ENCODE measurements at regions not wholly inside any gene's neighbourhood (a gene's known extent, or its start where the extent isn't known, plus 50 kb on each side); places are given as distances from the start of the nearest gene placed in this dataset.
A peak's percentile ranks its signal among the peaks of the same experiment; 100 is the strongest.

DNA sequence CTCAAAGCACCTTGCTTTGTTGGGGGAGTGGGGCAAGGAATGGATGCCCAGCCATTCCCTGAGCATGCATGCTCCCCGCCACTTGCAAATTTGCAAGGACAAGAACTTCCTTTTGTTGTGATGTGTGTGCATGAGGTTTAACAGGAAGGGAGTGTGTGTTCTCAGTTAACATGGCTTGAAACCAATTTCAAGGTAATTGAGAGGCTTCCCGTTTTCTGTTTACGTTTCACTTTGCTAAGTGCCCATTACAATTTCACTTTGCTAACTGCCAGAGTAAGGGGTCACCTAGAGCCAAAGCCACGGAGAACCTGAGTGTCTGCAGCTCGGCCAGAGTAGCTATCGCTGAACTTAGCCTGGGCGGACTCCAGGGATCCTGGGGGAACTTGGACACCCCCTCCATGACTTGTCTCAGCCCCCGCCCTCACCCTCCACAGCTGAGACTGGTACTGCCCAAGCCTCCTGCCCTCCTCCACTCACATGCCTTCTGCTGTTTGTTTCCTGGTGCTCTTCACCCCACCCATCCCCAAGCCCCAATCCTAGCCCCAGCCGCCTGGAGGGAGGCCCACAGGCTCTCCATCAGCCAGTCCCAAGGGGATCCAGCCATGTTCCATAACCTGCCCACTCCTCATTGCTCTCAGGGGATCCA, 53.6 kb upstream of the LAPTM4A start:
- Histone ChIP-seq H3K4me1 (no peaks in the 10 kb centered on the region), H3K27ac (no peak overlapping the region)
- intact Hi-C loops (cut with DNase I) = no loop called here

DNA sequence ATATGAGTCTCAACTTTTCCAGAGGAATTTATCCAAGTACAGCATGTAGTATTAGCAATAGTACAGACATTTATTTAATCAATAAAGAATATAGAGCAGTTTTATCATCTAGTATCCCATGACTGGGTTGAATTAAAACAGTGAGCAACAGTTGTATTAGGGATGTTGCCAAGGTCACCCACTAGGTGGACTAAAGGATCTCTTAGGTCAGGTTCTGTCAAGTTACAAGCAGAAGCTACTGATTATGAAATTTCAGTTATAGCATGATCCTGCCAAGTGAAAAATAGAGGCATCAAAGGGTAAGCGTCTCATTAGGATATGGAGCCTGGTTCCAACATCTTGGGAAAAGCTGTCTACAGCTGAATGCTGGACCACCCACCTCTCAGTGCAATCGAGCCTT, 52.1 kb upstream of the LAPTM4A start:
- intact Hi-C loops (cut with DNase I) = no loop called here
- H3K4me1 ChIP-seq = no peaks in the 10 kb centered on the region
- no peaks in the 10 kb centered on the region for H3K36me3 ChIP-seq
- no peak overlapping the region for H3K27ac ChIP-seq
- no peak overlapping the region for H3K4me3 ChIP-seq
- H3K9me3 ChIP-seq = peaks cover 3% of the 10 kb centered on the region
- no peaks in the 10 kb centered on the region for H3K27me3 ChIP-seq
- no peak for DNase-seq (ENCODE audit: extremely low spot score in 2 of 2)
- TF ChIP-seq POLR2AphosphoS5 (IDR thresholded peaks at IDR 0.05; ENCODE audit: insufficient read depth in 1 of 2, low read depth in 1 of 2) (peak in 1 of 2 donors; percentile 23), CTCF (IDR thresholded peaks at IDR 0.05) (no peak)

More for the DNA sequence above, 53.6 kb upstream of the LAPTM4A start:
- no peaks in the 10 kb centered on the region for H3K27me3 ChIP-seq
- H3K9me3 ChIP-seq = peaks cover 3% of the 10 kb centered on the region
- no peak overlapping the region for H3K4me3 ChIP-seq
- TF ChIP-seq POLR2A (IDR thresholded peaks at IDR 0.05) = no peak
- TF ChIP-seq POLR2AphosphoS5 (IDR thresholded peaks at IDR 0.05; ENCODE audit: insufficient read depth in 1 of 2, low read depth in 1 of 2) = no peak
- TF ChIP-seq CTCF (IDR thresholded peaks at IDR 0.05) = no peak
- DNase-seq (ENCODE audit: extremely low spot score in 2 of 2) = no peak
- no peaks in the 10 kb centered on the region for H3K36me3 ChIP-seq

Measured in vagina (tissue), 2 donors.